ENCODE measurements at regions not wholly inside any gene's neighbourhood (a gene's known extent, or its start where the extent isn't known, plus 50 kb on each side); places are given as distances from the start of the nearest gene placed in this dataset.

DNA sequence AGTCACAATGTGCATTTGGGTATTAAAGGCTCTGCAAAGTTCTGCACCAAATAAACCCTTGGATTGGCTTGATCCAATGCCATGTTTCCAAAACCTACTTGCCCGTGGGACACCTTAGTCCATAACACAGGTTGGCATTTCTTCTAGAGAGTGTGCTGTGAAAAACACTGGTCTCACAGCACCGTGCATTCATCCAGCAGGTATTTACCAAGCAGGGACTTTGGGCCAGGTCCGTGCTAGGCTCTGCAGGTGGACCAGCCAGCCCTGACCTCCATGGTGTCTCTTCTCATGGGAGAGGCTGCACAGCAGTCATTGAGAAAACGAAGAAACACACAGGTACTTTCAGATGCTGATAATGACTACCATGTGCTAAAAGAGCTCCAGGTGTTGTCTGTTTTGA is 112.6 kb downstream of the CDH26 start:
- CTCF ChIA-PET: interaction anchor here (3.2 kb wide), 1 partner anchor 13 kb away, joined by 10 read pairs; no protein-coding TSS in a partner anchor
- Mint-ChIP-seq H3K9me3 (no peaks in the 10 kb centered on the region), H3K4me1 (ENCODE audit: low read depth) (no peaks in the 10 kb centered on the region), H3K27me3 (no peaks in the 10 kb centered on the region), H3K4me3 (no peak overlapping the region), H3K36me3 (ENCODE audit: low read depth) (no peaks in the 10 kb centered on the region), H3K27ac (no peak overlapping the region)
- TF ChIP-seq, protein P1, sequence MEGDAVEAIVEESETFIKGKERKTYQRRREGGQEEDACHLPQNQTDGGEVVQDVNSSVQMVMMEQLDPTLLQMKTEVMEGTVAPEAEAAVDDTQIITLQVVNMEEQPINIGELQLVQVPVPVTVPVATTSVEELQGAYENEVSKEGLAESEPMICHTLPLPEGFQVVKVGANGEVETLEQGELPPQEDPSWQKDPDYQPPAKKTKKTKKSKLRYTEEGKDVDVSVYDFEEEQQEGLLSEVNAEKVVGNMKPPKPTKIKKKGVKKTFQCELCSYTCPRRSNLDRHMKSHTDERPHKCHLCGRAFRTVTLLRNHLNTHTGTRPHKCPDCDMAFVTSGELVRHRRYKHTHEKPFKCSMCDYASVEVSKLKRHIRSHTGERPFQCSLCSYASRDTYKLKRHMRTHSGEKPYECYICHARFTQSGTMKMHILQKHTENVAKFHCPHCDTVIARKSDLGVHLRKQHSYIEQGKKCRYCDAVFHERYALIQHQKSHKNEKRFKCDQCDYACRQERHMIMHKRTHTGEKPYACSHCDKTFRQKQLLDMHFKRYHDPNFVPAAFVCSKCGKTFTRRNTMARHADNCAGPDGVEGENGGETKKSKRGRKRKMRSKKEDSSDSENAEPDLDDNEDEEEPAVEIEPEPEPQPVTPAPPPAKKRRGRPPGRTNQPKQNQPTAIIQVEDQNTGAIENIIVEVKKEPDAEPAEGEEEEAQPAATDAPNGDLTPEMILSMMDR (IDR thresholded peaks at IDR 0.05): no peak
- ATAC-seq (no peak), DNase-seq (no peak)
- intact Hi-C loops (cut with micrococcal nuclease): no loop called here
- POLR2A ChIA-PET: no interaction called here

DNA sequence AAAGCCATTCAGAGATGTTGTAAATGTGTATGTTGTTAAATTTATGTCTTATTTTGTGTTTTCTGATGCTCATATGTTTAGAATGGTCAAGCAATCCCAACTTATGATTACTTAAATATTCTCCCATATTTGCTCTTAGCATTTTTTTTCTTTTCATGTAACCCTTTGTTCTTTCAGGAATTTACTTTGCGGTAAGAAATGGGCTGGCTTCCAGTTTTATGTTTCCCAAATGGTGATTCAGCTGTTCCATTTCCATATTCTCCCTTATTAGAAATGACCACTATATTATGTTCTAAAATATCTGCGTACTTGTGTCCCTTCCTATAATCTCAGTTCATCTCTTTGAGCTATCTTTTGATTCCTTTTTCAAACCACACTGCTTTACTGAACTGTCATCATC is 113.7 kb downstream of the CDH26 start:
- no peak overlapping the region for H3K27ac Mint-ChIP-seq
- no peaks in the 10 kb centered on the region for H3K27me3 Mint-ChIP-seq
- no peaks in the 10 kb centered on the region for H3K36me3 Mint-ChIP-seq (ENCODE audit: low read depth)
- no peak for DNase-seq
- no peaks in the 10 kb centered on the region for H3K9me3 Mint-ChIP-seq
- CTCF ChIA-PET: interaction anchor here (3.2 kb wide), 1 partner anchor 15 kb away, joined by 10 read pairs; no protein-coding TSS in a partner anchor
- H3K4me3 Mint-ChIP-seq: no peak overlapping the region
- no peak for ATAC-seq
- TF ChIP-seq, protein P1 (IDR thresholded peaks at IDR 0.05): no peak
- no peaks in the 10 kb centered on the region for H3K4me1 Mint-ChIP-seq (ENCODE audit: low read depth)
- POLR2A ChIA-PET: no interaction called here
- intact Hi-C loops (cut with micrococcal nuclease): no loop called here

DNA sequence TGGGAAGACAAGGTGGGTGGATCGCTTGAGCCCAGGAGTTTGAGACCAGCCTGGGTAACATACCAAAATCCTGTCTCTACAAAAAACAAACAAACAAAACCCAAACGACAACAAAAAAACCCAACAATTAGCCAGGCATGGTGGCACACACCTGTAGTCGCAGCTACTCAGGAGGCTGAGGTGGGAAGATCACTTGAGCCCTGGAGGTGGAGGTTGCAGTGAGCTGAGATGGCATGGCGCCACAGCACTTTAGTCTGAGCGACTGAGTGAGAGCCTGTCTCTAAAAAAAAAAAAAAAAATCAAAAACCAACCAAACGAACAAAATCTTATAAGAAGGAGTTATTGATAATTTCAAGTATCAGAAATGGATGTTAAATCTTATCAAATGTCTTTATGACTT is 114.9 kb downstream of the CDH26 start:
- POLR2A ChIA-PET: no interaction called here
- no peak for ATAC-seq
- Mint-ChIP-seq H3K36me3 (ENCODE audit: low read depth) (no peaks in the 10 kb centered on the region), H3K27ac (no peak overlapping the region), H3K9me3 (no peaks in the 10 kb centered on the region), H3K27me3 (no peaks in the 10 kb centered on the region), H3K4me3 (no peak overlapping the region), H3K4me1 (ENCODE audit: low read depth) (no peaks in the 10 kb centered on the region)
- CTCF ChIA-PET: no interaction called here
- intact Hi-C loops (cut with micrococcal nuclease): no loop called here
- TF ChIP-seq, protein P1 (IDR thresholded peaks at IDR 0.05): no peak
- DNase-seq: no peak

DNA sequence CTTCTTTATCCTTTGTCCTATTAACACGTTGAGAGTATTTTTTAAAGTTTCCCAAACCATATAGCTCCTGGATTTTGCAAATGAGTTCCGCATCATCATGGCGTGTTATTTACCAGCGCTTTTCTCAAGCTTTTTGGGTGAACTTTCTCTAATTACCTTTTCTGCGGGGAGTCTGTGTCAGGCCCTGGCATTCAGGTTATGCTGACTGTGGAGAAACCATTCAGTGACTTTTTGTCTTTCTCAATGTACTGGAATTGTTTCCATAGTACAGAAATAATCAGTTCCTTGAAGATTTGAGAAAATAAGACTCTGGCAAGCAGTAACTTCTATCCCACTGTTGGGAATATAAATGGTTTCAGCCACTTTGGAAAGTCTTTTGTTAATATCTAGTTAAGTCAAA is 115.3 kb downstream of the CDH26 start:
- no peaks in the 10 kb centered on the region for H3K4me1 Mint-ChIP-seq (ENCODE audit: low read depth)
- ATAC-seq (no peak), DNase-seq (no peak)
- CTCF ChIA-PET: no interaction called here
- H3K27ac Mint-ChIP-seq: no peak overlapping the region
- no peaks in the 10 kb centered on the region for H3K27me3 Mint-ChIP-seq
- no peak overlapping the region for H3K4me3 Mint-ChIP-seq
- no peaks in the 10 kb centered on the region for H3K9me3 Mint-ChIP-seq
- intact Hi-C loops (cut with micrococcal nuclease): no loop called here
- POLR2A ChIA-PET: no interaction called here
- no peaks in the 10 kb centered on the region for H3K36me3 Mint-ChIP-seq (ENCODE audit: low read depth)
- TF ChIP-seq, protein P1 (IDR thresholded peaks at IDR 0.05): no peak

DNA sequence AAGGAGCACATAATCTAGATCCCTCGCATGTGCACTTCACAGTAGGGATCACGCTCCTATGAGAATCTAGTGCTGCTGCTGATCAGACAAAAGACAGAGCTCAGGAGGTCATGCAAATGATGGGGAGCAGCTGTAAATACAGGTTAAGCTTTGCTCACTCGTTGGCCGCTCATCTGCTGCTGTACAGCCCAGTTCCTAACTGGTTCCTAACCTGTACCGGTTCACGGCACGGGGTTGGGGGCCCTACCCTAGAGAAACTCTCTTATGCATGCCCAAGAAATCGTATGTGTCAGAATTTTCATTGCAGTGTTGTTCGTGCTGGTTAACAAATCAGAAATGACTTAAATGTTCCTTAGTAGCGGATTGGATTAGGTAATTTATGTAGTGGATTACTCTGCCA is 116.1 kb downstream of the CDH26 start:
- CTCF ChIA-PET: no interaction called here
- DNase-seq (no peak), ATAC-seq (no peak)
- Mint-ChIP-seq H3K4me3 (no peak overlapping the region), H3K4me1 (ENCODE audit: low read depth) (no peaks in the 10 kb centered on the region), H3K36me3 (ENCODE audit: low read depth) (no peaks in the 10 kb centered on the region), H3K27me3 (no peaks in the 10 kb centered on the region), H3K27ac (no peak overlapping the region), H3K9me3 (no peaks in the 10 kb centered on the region)
- intact Hi-C loops (cut with micrococcal nuclease): no loop called here
- POLR2A ChIA-PET: no interaction called here
- TF ChIP-seq, protein P1 (IDR thresholded peaks at IDR 0.05): no peak

All from activated CD8-positive, alpha-beta T cell treated with anti-CD3 and anti-CD28 coated beads for 36 hours (primary cell).